H1 (cell line): ENCODE measurements at regions not wholly inside any gene's neighbourhood (a gene's known extent, or its start where the extent isn't known, plus 50 kb on each side); places are given as distances from the start of the nearest gene placed in this dataset.

Experiments used
- BACH1 ChIP-seq: IDR thresholded peaks from 2 replicates; pipeline ENCODE4 v1.6.1; 2012; ENCODE audit warnings: low read length, improper control_type of control experiment
- BRCA1 ChIP-seq: IDR thresholded peaks from 2 replicates; pipeline ENCODE4 v1.6.1; 2012; ENCODE audit warnings: low read depth, low read length, improper control_type of control experiment
- CBX8 ChIP-seq: fragments of 300-800, 300-1000 bp; sonication (generic); IDR thresholded peaks from 2 replicates; pipeline ENCODE4 v1.7.1; 2016; ENCODE audit warnings: low read depth, low read length, borderline replicate concordance
- CHD1 ChIP-seq: IDR thresholded peaks from 2 replicates; pipeline ENCODE4 v1.6.1; 2012; ENCODE audit warnings: low read depth, low read length, improper control_type of control experiment
- CHD2 ChIP-seq: IDR thresholded peaks from 2 replicates; pipeline ENCODE4 v1.6.1; 2012; ENCODE audit warnings: low read length, improper control_type of control experiment
- CREB1 ChIP-seq: IDR thresholded peaks from 2 replicates; pipeline ENCODE4 v1.6.1; 2012; ENCODE audit warnings: inconsistent platforms
- GABPA ChIP-seq: IDR thresholded peaks from 2 replicates; pipeline ENCODE4 v1.6.1; 2011; ENCODE audit warnings: mild to moderate bottlenecking, low read length, moderate library complexity, borderline replicate concordance; ENCODE audit not compliant: insufficient read depth
- HDAC6 ChIP-seq: IDR thresholded peaks from one replicate; pipeline ENCODE4 v1.7.1; 2012; ENCODE audit warnings: low read depth, mild to moderate bottlenecking, inconsistent platforms, low read length, moderate library complexity
- JUN ChIP-seq: IDR thresholded peaks from 2 replicates; pipeline ENCODE4 v1.6.1; 2011; ENCODE audit warnings: low read depth, mild to moderate bottlenecking, improper control_type of control experiment, low read length
- NRF1 ChIP-seq: IDR thresholded peaks from 2 replicates; pipeline ENCODE4 v1.6.1; 2011; ENCODE audit warnings: mild to moderate bottlenecking, low read depth, low read length, improper control_type of control experiment
- RNF2 ChIP-seq: fragments of 200-900, 300-1000 bp; sonication (generic); IDR thresholded peaks from 2 replicates; pipeline ENCODE4 v1.7.1; 2016; ENCODE audit warnings: borderline replicate concordance, low read depth, mild to moderate bottlenecking, antibody characterized with exemption, low read length; ENCODE audit not compliant: poor library complexity, severe bottlenecking; ENCODE audit errors: missing control alignments
- SP1 ChIP-seq: IDR thresholded peaks from 2 replicates; pipeline ENCODE4 v1.6.1; 2011; ENCODE audit warnings: low read depth, low read length
- SP4 ChIP-seq: IDR thresholded peaks from 2 replicates; pipeline ENCODE4 v1.6.1; 2012; ENCODE audit warnings: low read length, inconsistent platforms
- SUZ12 ChIP-seq: fragments of 200-600 bp; sonication (generic); IDR thresholded peaks from 2 replicates; pipeline ENCODE4 v1.6.1; 2012; ENCODE audit warnings: mild to moderate bottlenecking, inconsistent platforms, low read length, moderate library complexity, mixed read lengths
- TAF1 ChIP-seq: IDR thresholded peaks from 2 replicates; pipeline ENCODE4 v1.6.1; 2011; ENCODE audit warnings: mild to moderate bottlenecking, low read depth, low read length

GRCh38 chr7:119681336-119681735 is 591.6 kb upstream of the KCND2 start (continued):
- TF ChIP-seq CREB1 (no peak), BRCA1 (no peak), CHD2 (no peak), CBX8 (no peak), SP1 (no peak), SUZ12 (no peak), BACH1 (no peak), NRF1 (no peak), SP4 (no peak), CHD1 (no peak), GABPA (no peak), HDAC6 (no peak), TAF1 (no peak), JUN (no peak), RNF2 (no peak)
